ENCODE measurements at regions not wholly inside any gene's neighbourhood (a gene's known extent, or its start where the extent isn't known, plus 50 kb on each side); places are given as distances from the start of the nearest gene placed in this dataset.

- TF ChIP-seq CTCF (IDR thresholded peaks at IDR 0.05) = no peak
- no peak for TF ChIP-seq POLR2A (IDR thresholded peaks at IDR 0.05)
Measured at GRCh38 chr14:61904946-61905345, 142.7 kb downstream of the SNAPC1 start.
